ENCODE measurements at regions not wholly inside any gene's neighbourhood (a gene's known extent, or its start where the extent isn't known, plus 50 kb on each side); places are given as distances from the start of the nearest gene placed in this dataset.

- TF ChIP-seq REST (IDR thresholded peaks at IDR 0.05; ENCODE audit: insufficient replicate concordance, low read depth), result no peak
- TF ChIP-seq POLR2AphosphoS5 (IDR thresholded peaks at IDR 0.05; ENCODE audit: low read depth), result no peak
- no peak for TF ChIP-seq GABPA (IDR thresholded peaks at IDR 0.05; ENCODE audit: low read depth)
- TF ChIP-seq SPI1 (IDR thresholded peaks at IDR 0.05; ENCODE audit: borderline replicate concordance, low read depth), result no peak
- no peak for TF ChIP-seq CTCF (IDR thresholded peaks at IDR 0.05; ENCODE audit: insufficient read depth, low read length)
- no peak for DNase-seq (ENCODE audit: low read depth in 1 of 2, low spot score in 1 of 2)
- H3K27me3 ChIP-seq (ENCODE audit: insufficient read depth, poor library complexity, severe bottlenecking), result no peaks in the 10 kb centered on the region
- H3K27ac ChIP-seq (replicated peaks), result no peak overlapping the region
- no peak overlapping the region for H3K4me3 ChIP-seq (replicated peaks; ENCODE audit: insufficient read depth, low read length)
Measured at GRCh38 chr12:65690477-65690876, 133.8 kb upstream of the HMGA2 start.

GRCh38 chr12:65694130-65694529 is 130.2 kb upstream of the HMGA2 start:
- TF ChIP-seq SPI1 (IDR thresholded peaks at IDR 0.05; ENCODE audit: borderline replicate concordance, low read depth), result no peak
- no peak for TF ChIP-seq GABPA (IDR thresholded peaks at IDR 0.05; ENCODE audit: low read depth)
- no peak for TF ChIP-seq CTCF (IDR thresholded peaks at IDR 0.05; ENCODE audit: insufficient read depth, low read length)
- no peak for TF ChIP-seq POLR2AphosphoS5 (IDR thresholded peaks at IDR 0.05; ENCODE audit: low read depth)
- no peak overlapping the region for H3K27ac ChIP-seq (replicated peaks)
- no peak overlapping the region for H3K4me3 ChIP-seq (replicated peaks; ENCODE audit: insufficient read depth, low read length)
- no peaks in the 10 kb centered on the region for H3K27me3 ChIP-seq (ENCODE audit: insufficient read depth, poor library complexity, severe bottlenecking)
- no peak for DNase-seq (ENCODE audit: low read depth in 1 of 2, low spot score in 1 of 2)

DNA sequence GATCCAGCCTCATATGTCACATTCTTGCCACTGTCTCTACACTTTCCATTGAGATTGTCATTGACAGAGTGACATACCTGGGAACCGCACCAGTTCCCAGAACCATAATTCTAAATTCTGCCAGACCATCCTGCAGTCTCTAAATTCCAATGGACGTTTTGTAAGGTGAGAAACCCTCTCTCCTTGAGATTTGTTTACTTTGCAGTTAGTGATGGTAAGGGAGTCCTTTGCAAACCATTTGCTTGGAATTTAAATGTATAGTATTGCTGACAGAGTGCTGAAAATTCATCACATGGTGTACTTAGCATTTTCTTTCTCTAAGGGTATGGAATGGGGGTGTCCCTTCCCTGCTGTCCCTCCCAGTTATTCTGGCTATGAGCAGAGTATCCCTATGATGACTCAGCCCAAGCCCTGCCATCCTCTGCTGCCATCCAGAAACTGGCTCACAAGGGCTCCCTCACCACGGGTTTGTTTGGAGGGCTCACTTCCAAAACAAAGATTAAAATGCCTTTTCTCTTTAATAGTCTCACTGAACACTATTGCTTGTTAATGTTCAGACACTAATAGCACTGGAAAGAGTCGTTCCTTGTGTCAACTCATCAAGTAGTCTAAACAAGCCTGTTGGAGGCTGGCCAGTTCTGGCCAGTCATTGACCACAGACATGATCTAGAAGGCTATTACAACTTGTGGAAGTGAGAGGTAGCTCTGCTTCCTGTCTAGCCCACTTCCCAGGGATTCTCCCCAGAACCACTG is 129.0 kb upstream of the HMGA2 start:
- Histone ChIP-seq H3K27me3 (ENCODE audit: insufficient read depth, poor library complexity, severe bottlenecking) (no peaks in the 10 kb centered on the region), H3K27ac (replicated peaks) (no peak overlapping the region), H3K4me3 (replicated peaks; ENCODE audit: insufficient read depth, low read length) (no peak overlapping the region)
- TF ChIP-seq CTCF (IDR thresholded peaks at IDR 0.05; ENCODE audit: insufficient read depth, low read length), result no peak
- TF ChIP-seq REST (IDR thresholded peaks at IDR 0.05; ENCODE audit: insufficient replicate concordance, low read depth), result no peak
- no peak for TF ChIP-seq POLR2AphosphoS5 (IDR thresholded peaks at IDR 0.05; ENCODE audit: low read depth)
- TF ChIP-seq SPI1 (IDR thresholded peaks at IDR 0.05; ENCODE audit: borderline replicate concordance, low read depth), result no peak
- no peak for TF ChIP-seq GABPA (IDR thresholded peaks at IDR 0.05; ENCODE audit: low read depth)
- no peak for DNase-seq (ENCODE audit: low read depth in 1 of 2, low spot score in 1 of 2)

Measured in HL-60 (cell line).